ENCODE measurements at regions not wholly inside any gene's neighbourhood (a gene's known extent, or its start where the extent isn't known, plus 50 kb on each side); places are given as distances from the start of the nearest gene placed in this dataset.

DNA sequence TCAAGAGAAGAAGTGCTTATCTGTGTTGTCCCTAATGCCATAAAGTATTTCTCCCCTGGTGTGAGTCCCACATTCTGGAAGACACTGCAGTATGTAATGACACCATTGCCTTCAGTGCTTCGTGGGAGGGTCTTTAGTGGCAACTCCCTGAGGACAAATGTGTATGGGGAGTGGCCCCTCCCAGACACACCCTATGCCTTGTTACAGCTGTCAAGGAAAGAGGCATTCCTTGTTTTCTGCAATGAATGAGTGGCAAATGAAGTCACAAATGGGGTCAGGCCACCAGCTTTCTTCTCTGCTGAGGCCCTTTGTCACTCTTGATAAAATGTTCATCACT is 183.2 kb downstream of the FGFR2 start:
- H3K4me1 Mint-ChIP-seq (ENCODE audit: unreplicated experiment): no peaks in the 10 kb centered on the region
- peaks cover 3% of the 10 kb centered on the region for H3K9me3 Mint-ChIP-seq (ENCODE audit: unreplicated experiment)
- H3K27me3 Mint-ChIP-seq (ENCODE audit: unreplicated experiment): peaks cover 4% of the 10 kb centered on the region
- TF ChIP-seq, protein P1, sequence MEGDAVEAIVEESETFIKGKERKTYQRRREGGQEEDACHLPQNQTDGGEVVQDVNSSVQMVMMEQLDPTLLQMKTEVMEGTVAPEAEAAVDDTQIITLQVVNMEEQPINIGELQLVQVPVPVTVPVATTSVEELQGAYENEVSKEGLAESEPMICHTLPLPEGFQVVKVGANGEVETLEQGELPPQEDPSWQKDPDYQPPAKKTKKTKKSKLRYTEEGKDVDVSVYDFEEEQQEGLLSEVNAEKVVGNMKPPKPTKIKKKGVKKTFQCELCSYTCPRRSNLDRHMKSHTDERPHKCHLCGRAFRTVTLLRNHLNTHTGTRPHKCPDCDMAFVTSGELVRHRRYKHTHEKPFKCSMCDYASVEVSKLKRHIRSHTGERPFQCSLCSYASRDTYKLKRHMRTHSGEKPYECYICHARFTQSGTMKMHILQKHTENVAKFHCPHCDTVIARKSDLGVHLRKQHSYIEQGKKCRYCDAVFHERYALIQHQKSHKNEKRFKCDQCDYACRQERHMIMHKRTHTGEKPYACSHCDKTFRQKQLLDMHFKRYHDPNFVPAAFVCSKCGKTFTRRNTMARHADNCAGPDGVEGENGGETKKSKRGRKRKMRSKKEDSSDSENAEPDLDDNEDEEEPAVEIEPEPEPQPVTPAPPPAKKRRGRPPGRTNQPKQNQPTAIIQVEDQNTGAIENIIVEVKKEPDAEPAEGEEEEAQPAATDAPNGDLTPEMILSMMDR (IDR thresholded peaks at IDR 0.05): no peak
- H3K27ac Mint-ChIP-seq (ENCODE audit: unreplicated experiment): no peak overlapping the region
- H3K36me3 Mint-ChIP-seq (ENCODE audit: unreplicated experiment): no peaks in the 10 kb centered on the region
- no peak for DNase-seq (ENCODE audit: extremely low spot score, unreplicated experiment)
- H3K4me3 Mint-ChIP-seq (ENCODE audit: unreplicated experiment): no peak overlapping the region

DNA sequence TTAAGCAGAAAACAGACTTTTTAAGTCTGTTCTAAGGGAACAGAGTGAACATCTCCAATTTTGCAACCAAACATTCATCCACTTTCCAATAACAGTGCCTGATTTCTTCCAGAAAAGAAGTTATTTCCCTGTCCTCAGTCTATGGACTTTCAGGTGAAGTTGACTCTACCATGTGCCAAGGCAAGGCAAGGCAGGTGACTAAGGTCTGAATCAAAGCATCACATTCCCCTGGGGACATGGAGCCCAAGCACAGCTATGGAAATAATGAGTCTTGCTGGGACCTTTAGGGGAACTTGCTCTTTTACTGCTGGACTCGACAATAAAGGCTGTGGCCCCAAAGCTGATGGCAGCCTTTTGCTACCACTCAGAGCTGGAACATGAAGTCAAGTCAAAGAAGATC is 182.2 kb downstream of the FGFR2 start:
- no peak overlapping the region for H3K4me3 Mint-ChIP-seq (ENCODE audit: unreplicated experiment)
- peaks cover 4% of the 10 kb centered on the region for H3K27me3 Mint-ChIP-seq (ENCODE audit: unreplicated experiment)
- H3K9me3 Mint-ChIP-seq (ENCODE audit: unreplicated experiment): peaks cover 3% of the 10 kb centered on the region
- no peak for DNase-seq (ENCODE audit: extremely low spot score, unreplicated experiment)
- H3K36me3 Mint-ChIP-seq (ENCODE audit: unreplicated experiment): no peaks in the 10 kb centered on the region
- H3K4me1 Mint-ChIP-seq (ENCODE audit: unreplicated experiment): no peaks in the 10 kb centered on the region
- H3K27ac Mint-ChIP-seq (ENCODE audit: unreplicated experiment): no peak overlapping the region
- TF ChIP-seq, protein P1 (IDR thresholded peaks at IDR 0.05): no peak

DNA sequence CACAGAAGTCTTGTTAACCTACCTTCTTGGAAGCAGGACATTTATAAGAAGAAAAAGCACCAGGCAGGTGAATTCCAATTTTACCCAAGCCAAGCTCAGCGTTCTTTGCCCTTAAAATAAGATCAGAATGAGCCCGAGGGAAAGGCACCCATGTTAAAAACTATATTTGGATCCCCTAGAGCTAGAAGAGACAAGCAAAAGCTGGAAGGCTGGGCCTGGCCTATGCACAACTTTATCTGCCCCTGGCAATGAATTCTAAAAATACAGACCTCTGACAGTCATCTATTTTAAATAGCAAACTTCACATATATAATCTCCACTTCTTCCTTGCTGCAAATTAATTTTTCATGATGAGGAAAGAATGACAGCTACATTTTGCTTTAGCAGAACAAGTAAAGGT is 180.9 kb downstream of the FGFR2 start:
- Mint-ChIP-seq H3K27me3 (ENCODE audit: unreplicated experiment) (peaks cover 4% of the 10 kb centered on the region), H3K36me3 (ENCODE audit: unreplicated experiment) (no peaks in the 10 kb centered on the region), H3K4me3 (ENCODE audit: unreplicated experiment) (no peak overlapping the region), H3K27ac (ENCODE audit: unreplicated experiment) (no peak overlapping the region), H3K9me3 (ENCODE audit: unreplicated experiment) (peaks cover 3% of the 10 kb centered on the region), H3K4me1 (ENCODE audit: unreplicated experiment) (no peaks in the 10 kb centered on the region)
- no peak for DNase-seq (ENCODE audit: extremely low spot score, unreplicated experiment)
- TF ChIP-seq, protein P1 (IDR thresholded peaks at IDR 0.05): no peak

DNA sequence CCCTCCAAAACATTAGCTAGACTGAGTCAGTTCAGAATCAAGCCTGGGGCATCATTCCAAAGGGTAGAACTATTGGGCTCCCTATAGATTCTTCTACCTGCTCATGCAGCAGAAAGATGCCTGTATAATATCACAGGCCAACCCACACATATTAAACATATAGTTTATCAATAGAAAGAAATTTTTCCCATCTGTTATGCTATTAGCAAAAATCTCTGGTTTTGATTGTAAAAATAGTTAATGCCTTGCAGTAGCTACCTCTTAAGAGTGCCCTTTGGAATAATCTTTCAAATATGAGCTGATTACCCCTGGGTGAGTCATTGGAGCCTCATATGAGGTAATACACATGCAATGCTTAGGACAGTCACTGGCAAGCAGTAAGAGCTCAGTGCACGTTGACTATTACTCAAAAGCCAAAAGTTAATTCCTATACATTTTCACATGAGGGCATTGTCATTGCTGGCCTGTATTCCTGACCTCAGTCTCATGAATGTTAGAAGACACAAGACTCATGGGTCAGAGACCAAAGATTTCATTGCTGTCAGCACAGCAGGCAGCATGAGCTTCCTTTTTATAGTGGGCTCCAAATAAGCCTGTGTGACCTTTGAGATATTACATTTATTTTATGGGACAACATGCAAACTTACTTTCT is 180.0 kb downstream of the FGFR2 start:
- no peaks in the 10 kb centered on the region for H3K4me1 Mint-ChIP-seq (ENCODE audit: unreplicated experiment)
- no peak for DNase-seq (ENCODE audit: extremely low spot score, unreplicated experiment)
- TF ChIP-seq, protein P1 (IDR thresholded peaks at IDR 0.05): no peak
- H3K36me3 Mint-ChIP-seq (ENCODE audit: unreplicated experiment): no peaks in the 10 kb centered on the region
- H3K27me3 Mint-ChIP-seq (ENCODE audit: unreplicated experiment): peaks cover 4% of the 10 kb centered on the region
- H3K27ac Mint-ChIP-seq (ENCODE audit: unreplicated experiment): no peak overlapping the region
- peaks cover 3% of the 10 kb centered on the region for H3K9me3 Mint-ChIP-seq (ENCODE audit: unreplicated experiment)
- no peak overlapping the region for H3K4me3 Mint-ChIP-seq (ENCODE audit: unreplicated experiment)

DNA sequence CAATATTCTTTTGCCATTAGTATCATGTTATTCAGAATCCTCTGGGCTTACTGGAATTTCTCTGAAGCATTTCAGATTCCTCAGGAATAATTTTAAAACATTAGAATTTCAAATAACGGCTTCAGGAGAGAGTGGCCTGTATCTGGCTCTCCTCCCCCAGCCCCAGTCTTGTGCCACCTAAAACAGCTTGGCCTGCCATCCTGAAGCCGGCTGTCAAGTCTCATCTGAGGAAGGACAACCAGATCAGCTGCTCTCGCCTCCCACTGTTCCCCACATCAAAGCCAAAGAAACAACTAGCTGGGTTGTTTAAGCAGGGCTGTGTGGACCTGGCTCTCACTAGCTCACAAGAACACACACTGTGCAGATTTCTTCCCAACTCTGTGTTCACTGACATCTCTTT is 178.2 kb downstream of the FGFR2 start:
- DNase-seq (ENCODE audit: extremely low spot score, unreplicated experiment): no peak
- Mint-ChIP-seq H3K36me3 (ENCODE audit: unreplicated experiment) (no peaks in the 10 kb centered on the region), H3K4me1 (ENCODE audit: unreplicated experiment) (no peaks in the 10 kb centered on the region), H3K4me3 (ENCODE audit: unreplicated experiment) (no peak overlapping the region), H3K27ac (ENCODE audit: unreplicated experiment) (no peak overlapping the region), H3K9me3 (ENCODE audit: unreplicated experiment) (no peaks in the 10 kb centered on the region), H3K27me3 (ENCODE audit: unreplicated experiment) (peaks cover 4% of the 10 kb centered on the region)
- TF ChIP-seq, protein P1 (IDR thresholded peaks at IDR 0.05): no peak
